ENCODE measurements at regions not wholly inside any gene's neighbourhood (a gene's known extent, or its start where the extent isn't known, plus 50 kb on each side); places are given as distances from the start of the nearest gene placed in this dataset.
"Not testable (repeated sequence)": the region's sequence is repeated elsewhere in the genome, so short reads cannot be mapped to it uniquely, and the experiment has no call there.

DNA sequence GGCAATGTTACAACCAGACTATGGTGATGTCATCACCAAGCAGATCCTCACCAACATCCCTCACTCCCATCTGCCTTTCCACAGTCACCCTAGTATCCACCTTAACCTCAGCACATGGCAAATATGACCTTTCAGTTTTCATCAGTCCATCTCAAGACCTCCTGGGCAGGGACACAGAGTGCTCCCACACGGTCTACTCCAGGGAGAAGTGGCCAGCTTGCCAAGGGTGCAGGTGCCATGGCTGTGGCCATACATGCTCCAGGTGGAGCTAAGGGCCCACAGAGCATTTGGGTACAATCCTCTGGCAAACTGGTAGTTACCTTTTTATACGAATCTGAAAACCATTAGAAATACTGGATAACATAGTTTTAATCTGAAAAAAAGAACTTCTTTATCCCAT is 453.1 kb downstream of the ADCYAP1 start:
- intact Hi-C loops (cut with DNase I) = no loop called here
- no peak overlapping the region for H3K27ac ChIP-seq
- WGBS, 2 donors = 63 to 82% methylated on average over 1 of the region's 2 CpGs
- no peak for DNase-seq
- no peak for TF ChIP-seq POLR2A (IDR thresholded peaks at IDR 0.05)
- TF ChIP-seq, protein P1, sequence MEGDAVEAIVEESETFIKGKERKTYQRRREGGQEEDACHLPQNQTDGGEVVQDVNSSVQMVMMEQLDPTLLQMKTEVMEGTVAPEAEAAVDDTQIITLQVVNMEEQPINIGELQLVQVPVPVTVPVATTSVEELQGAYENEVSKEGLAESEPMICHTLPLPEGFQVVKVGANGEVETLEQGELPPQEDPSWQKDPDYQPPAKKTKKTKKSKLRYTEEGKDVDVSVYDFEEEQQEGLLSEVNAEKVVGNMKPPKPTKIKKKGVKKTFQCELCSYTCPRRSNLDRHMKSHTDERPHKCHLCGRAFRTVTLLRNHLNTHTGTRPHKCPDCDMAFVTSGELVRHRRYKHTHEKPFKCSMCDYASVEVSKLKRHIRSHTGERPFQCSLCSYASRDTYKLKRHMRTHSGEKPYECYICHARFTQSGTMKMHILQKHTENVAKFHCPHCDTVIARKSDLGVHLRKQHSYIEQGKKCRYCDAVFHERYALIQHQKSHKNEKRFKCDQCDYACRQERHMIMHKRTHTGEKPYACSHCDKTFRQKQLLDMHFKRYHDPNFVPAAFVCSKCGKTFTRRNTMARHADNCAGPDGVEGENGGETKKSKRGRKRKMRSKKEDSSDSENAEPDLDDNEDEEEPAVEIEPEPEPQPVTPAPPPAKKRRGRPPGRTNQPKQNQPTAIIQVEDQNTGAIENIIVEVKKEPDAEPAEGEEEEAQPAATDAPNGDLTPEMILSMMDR (IDR thresholded peaks at IDR 0.05) = no peak
- H3K4me1 ChIP-seq = no peaks in the 10 kb centered on the region
- H3K9me3 ChIP-seq = no peaks in the 10 kb centered on the region
- no peaks in the 10 kb centered on the region for H3K36me3 ChIP-seq
- H3K4me3 ChIP-seq = no peak overlapping the region
- no peaks in the 10 kb centered on the region for H3K27me3 ChIP-seq

DNA sequence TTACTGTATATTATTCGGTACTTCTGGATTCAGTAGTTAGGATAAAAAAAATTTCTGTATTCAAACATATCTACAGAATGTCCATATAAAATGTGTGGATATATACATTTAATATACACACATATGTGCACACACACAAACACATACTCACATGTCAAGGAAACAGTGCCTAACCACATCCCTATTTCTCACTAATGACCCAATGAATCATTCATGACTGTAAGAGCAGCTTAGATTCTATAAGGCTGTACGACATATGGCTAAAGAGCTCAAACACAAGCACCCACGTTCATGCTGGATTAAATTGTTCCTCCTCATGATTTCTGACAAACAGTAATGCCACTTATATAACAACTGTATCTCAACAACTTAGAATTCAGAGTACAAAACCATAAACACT is 457.3 kb downstream of the ADCYAP1 start:
- no peaks in the 10 kb centered on the region for H3K27me3 ChIP-seq
- no peak for DNase-seq
- H3K36me3 ChIP-seq = no peaks in the 10 kb centered on the region
- intact Hi-C loops (cut with DNase I) = no loop called here
- WGBS, 2 donors = 46 to 47% methylated on average over 3 of the region's 3 CpGs
- H3K9me3 ChIP-seq = no peaks in the 10 kb centered on the region
- no peak overlapping the region for H3K27ac ChIP-seq
- no peak overlapping the region for H3K4me3 ChIP-seq
- no peaks in the 10 kb centered on the region for H3K4me1 ChIP-seq
- TF ChIP-seq POLR2A (IDR thresholded peaks at IDR 0.05) = no peak
- TF ChIP-seq, protein P1 (IDR thresholded peaks at IDR 0.05) = no peak

DNA sequence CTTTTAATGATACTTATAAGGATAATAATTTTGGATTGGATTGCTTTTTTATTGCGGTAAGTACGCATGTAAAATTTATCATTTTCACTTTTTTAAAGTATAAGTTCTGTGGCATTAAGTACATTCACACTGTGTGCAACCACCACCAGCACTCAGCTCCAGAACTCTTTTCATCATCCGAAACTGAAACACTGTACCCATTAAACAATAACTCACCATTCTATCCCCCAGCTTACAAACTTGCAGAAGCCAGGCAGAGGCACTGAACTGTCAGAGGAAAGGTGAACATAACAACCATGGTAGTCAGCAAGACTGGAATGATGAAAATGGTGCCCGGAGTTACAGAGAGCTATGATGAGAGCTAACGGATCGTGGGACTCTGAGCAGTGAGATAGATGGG is 465.9 kb downstream of the ADCYAP1 start:
- Histone ChIP-seq H3K4me3 (no peak overlapping the region), H3K27me3 (no peaks in the 10 kb centered on the region), H3K27ac (no peak overlapping the region), H3K36me3 (no peaks in the 10 kb centered on the region), H3K9me3 (no peaks in the 10 kb centered on the region), H3K4me1 (no peaks in the 10 kb centered on the region)
- WGBS, 2 donors = 88 to 97% methylated on average over 6 of the region's 6 CpGs
- intact Hi-C loops (cut with DNase I) = no loop called here
- DNase-seq = no peak
- TF ChIP-seq POLR2A (IDR thresholded peaks at IDR 0.05) = no peak
- TF ChIP-seq, protein P1 (IDR thresholded peaks at IDR 0.05) = no peak

DNA sequence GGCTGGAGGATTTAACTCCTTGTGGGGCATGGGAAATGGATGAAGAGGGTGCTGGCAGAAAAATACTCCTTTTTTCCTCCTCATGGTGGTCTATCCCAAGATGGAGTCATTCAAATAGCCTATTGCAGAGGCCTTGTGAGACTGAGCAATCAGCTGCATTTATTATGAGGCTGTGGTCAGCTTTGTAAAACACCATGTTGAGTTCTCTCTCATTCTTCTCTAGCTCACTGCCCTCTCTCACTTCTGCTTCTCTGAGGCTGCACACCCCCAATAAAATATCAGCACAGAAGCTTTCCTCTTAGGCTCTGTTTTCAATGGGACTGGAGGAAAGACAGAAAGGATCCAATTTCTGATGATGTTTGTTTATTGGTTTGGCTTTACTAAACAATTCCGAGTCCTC is 467.1 kb downstream of the ADCYAP1 start:
- 73 to 87% methylated on average over 1 of the region's 1 CpG for WGBS, 2 donors
- no peaks in the 10 kb centered on the region for H3K27me3 ChIP-seq
- DNase-seq = no peak
- H3K9me3 ChIP-seq = no peaks in the 10 kb centered on the region
- no peaks in the 10 kb centered on the region for H3K36me3 ChIP-seq
- TF ChIP-seq, protein P1 (IDR thresholded peaks at IDR 0.05) = no peak
- TF ChIP-seq POLR2A (IDR thresholded peaks at IDR 0.05) = no peak
- no peak overlapping the region for H3K4me3 ChIP-seq
- H3K27ac ChIP-seq = no peak overlapping the region
- intact Hi-C loops (cut with DNase I) = no loop called here
- H3K4me1 ChIP-seq = no peaks in the 10 kb centered on the region

DNA sequence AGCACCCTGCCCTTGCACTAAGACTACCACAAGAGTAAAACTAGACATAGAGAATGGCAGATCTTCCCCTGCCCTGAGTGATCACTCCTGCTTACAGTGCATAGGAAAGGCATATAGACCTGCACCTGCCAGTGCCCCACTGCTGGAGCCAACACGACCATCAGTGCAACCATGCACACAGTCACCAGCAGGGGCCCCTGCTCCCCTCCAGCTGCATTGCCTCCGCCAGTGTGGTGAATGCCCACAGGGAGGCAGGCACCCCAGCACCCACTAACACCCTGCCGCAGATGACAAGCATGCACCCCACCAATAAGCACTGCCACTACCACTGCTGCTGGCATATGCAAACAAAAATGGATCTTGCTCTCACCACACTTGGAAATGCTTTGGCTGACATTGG is 478.8 kb downstream of the ADCYAP1 start:
- no peak for DNase-seq
- H3K4me1 ChIP-seq = no peaks in the 10 kb centered on the region
- no peak overlapping the region for H3K4me3 ChIP-seq
- H3K27ac ChIP-seq = no peak overlapping the region
- intact Hi-C loops (cut with DNase I) = no loop called here
- TF ChIP-seq POLR2A (IDR thresholded peaks at IDR 0.05) = no peak
- TF ChIP-seq, protein P1 (IDR thresholded peaks at IDR 0.05) = no peak
- no CpG with 5 or more reads among the region's 3 CpGs for WGBS, 2 donors
- H3K36me3 ChIP-seq = no peaks in the 10 kb centered on the region
- H3K27me3 ChIP-seq = no peaks in the 10 kb centered on the region
- H3K9me3 ChIP-seq = peaks cover 0 to 13% (median 0%) of the 10 kb centered on the region in 3 donors

DNA sequence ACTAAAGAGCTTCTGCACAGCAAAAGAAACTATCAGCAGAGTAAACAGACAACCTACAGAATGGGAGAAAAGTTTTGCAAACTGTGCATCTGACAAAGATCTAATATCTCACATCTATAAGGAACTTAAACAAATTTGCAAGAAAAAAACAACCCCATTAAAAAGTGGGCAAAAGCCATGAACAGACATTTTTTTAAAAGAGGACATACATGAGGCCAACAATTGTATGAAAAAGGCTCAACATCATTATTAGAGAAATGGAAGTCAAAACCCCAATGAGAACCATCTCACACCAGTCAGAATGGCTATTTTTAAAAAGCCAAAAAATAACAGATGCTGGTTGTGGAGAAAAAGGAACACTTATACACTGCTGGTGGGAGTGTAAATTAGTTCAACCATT is 483.8 kb downstream of the ADCYAP1 start:
- H3K4me1 ChIP-seq; intact Hi-C loops (cut with DNase I); H3K27me3 ChIP-seq; DNase-seq; H3K36me3 ChIP-seq; H3K27ac ChIP-seq; H3K9me3 ChIP-seq; H3K4me3 ChIP-seq: not testable (repeated sequence)

Data from esophagus squamous epithelium (tissue), 5 donors.